Activated CD8-positive, alpha-beta memory T cell treated with anti-CD3 and anti-CD28 coated beads, Interleukin-2, amount 50 U/mL, for 1 hour (primary cell): ENCODE measurements at regions not wholly inside any gene's neighbourhood (a gene's known extent, or its start where the extent isn't known, plus 50 kb on each side); places are given as distances from the start of the nearest gene placed in this dataset.

Source experiments
- DNase-seq: peaks from one replicate; pipeline ENCODE4 v3.0.0-alpha.2; 2020; ENCODE audit errors: extremely low read depth

DNA sequence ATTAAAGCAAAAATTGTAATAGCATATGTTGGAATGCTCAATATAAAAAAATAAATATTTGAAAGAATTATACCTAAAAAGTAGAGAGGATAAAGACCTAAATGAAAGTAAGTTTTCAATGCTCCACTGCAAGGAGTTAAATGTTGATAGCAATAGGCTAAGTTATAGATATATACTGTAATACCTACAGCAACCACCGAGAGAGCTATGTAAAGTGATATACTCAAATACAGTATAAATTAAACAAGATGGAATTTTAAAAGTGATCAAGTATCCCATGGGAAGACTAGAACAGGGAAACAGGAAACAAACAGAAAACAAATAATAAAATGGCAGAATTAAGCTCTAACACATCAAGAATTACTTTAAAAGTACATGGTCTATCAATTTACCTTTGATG, 73.9 kb downstream of the CASP3 start:
- DNase-seq = no peak

DNA sequence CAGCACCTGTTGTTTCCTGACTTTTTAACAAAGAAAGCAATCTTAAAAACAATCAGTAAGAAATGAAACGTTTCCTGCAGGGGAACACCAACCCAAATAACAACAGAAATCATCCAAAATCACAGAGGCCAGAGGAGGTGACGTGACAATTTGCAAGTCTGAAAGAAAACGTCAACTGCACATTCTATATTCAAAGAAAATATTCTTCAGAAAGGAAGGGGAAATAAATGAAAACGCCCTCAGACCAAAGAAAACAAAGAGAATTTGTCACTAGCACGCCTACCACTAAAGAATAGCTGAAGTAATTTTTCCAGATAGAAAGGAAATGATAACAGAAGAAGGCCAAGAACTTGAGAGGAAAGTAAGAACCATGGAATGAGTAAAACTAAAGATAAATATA, 74.4 kb downstream of the CASP3 start:
- DNase-seq = no peak

DNA sequence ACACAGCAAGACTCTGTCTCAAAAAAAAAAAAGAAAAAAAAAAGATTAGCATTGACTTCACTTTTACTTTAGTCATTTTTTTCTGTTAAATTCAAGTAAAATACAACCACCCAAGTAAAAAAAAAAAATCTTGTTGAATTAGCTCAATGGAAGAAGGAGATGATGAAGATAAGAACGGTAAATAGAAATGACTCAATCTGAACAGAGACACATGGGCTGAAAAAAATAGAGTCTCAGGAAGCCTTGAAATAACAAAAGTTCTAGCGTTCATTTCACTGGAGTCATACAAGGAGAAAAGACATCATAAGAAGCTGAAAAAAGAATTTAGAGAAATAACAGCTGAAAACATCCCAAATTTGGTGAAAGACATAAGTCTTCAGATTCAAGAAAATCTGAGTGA, 75.5 kb downstream of the CASP3 start:
- DNase-seq = no peak

GRCh38 chr4:184568770-184569169, 80.5 kb downstream of the CASP3 start:
- DNase-seq = no peak

DNA sequence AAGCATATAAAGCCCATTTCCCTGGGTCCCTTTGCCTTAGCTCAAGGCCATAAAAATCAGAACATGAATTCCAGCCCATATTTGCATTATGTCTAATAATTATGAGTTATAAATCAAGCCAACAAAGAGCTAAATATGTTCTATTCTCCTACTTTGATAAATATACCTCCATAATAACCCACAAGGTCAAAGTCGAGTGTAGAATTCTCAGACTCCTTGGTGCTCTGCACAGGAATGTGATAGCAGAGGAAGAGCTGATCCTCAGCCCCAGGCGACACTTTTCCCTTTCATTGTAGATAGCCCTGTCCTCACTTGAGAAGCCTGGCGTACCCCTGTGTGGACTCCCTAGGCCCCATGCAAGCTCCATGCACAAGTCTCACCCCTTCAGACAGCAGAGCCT, 85.6 kb downstream of the CASP3 start:
- DNase-seq = no peak

GRCh38 chr4:184558996-184559395, 84.6 kb upstream of the IRF2 start:
- DNase-seq = no peak

DNA sequence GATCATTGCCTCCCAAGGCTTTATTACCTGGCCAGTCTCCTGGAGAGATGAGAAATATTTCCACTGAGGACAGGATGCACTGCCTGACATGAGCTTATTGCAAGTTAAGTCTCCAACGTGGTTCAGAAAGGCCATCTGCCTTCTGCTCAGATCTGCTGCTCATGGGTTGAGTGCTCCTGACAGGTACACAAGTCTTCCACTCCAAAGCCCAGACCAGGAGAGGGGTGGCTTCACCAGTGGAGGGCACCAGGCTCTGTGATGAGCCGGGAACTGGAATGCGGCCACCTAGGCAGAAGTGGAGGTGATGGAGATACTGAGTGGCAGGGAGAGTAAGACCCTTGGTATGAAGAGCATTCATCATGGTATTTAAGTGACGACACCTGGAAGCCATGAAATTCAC, 79.5 kb upstream of the IRF2 start:
- no peak for DNase-seq

GRCh38 chr4:184550476-184550875, 76.1 kb upstream of the IRF2 start:
- DNase-seq = no peak

GRCh38 chr4:184548648-184549341, 74.4 kb upstream of the IRF2 start:
- no peak for DNase-seq

GRCh38 chr4:184548316-184548647, 73.9 kb upstream of the IRF2 start:
- DNase-seq = no peak

GRCh38 chr4:184544788-184545409, 70.5 kb upstream of the IRF2 start:
- no peak for DNase-seq

DNA sequence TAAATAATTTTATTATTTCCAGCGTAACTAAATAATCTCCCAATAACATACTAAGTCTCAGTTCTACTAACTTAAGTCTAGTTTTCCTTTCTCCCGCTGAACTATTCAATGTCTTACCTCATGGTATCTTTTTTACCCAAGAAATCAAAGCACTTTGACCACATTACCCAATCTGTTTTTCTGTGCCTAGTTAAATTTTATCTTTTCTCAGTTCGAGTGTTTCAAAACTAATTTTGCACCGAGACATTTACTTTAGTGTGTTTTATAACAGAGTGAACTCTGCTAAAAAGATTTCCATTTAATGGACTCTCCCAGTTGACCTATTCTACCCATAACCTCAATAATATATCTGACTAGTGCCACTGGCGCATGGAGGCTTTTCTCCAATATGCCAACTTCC, 67.6 kb upstream of the IRF2 start:
- DNase-seq = no peak

- no peak for DNase-seq
Measured at GRCh38 chr4:184540307-184540706, 66.0 kb upstream of the IRF2 start.

- no peak for DNase-seq
Measured at GRCh38 chr4:184538023-184538599, 63.8 kb upstream of the IRF2 start.

DNA sequence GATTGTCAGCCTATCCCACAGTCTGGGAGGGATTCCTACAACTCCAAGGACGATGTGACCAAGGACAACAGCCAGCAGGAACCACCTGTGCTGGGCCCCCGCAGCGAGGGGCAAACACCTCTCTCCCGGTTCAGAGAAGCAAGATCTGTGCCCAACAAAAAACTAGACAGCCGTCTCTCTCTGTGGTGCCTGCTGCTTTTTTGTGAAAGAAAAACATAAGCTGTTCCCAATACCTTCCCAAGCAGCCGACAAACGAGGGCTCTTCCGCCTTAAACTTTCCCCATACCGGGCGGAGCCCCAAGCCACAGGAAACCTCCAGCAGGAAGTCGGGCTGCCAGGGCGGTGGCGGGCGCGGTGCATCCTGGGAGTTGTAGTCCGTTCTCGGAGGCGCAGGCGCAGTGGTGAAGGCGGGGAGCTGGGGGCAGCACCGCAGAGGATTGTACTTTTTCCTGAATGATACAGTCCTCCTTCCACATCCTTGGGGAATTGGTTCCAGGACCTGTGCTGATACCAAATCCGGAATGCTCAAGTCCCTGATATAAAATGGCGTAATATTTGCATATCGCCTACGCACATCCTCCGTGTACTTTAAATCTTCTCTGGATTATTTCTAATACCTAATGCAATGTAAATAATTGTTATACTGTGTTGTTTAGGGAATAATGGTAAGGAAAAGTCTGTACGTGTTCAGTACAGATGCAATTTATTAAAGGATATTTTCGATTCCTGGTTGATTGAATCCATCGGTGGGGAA, 63.1 kb upstream of the IRF2 start:
- DNase-seq = peak; percentile 71

DNA sequence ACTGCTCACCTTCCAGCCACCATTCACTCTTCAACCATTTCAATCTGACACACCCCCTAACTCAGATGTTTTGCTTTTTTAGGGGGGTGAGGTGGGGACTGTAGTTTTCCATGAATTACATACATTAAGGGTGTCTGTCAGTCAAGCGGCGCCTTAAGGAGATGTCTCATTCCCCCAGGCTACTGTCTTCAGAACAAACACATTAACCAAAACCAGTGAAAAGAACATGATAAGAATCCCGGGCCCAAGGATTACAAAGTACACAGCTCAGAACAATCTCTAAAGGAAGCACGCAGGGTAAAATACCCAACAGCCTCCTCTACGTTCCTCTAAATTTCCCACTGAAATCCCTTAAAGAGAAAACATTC, 62.5 kb upstream of the IRF2 start:
- no peak for DNase-seq

DNA sequence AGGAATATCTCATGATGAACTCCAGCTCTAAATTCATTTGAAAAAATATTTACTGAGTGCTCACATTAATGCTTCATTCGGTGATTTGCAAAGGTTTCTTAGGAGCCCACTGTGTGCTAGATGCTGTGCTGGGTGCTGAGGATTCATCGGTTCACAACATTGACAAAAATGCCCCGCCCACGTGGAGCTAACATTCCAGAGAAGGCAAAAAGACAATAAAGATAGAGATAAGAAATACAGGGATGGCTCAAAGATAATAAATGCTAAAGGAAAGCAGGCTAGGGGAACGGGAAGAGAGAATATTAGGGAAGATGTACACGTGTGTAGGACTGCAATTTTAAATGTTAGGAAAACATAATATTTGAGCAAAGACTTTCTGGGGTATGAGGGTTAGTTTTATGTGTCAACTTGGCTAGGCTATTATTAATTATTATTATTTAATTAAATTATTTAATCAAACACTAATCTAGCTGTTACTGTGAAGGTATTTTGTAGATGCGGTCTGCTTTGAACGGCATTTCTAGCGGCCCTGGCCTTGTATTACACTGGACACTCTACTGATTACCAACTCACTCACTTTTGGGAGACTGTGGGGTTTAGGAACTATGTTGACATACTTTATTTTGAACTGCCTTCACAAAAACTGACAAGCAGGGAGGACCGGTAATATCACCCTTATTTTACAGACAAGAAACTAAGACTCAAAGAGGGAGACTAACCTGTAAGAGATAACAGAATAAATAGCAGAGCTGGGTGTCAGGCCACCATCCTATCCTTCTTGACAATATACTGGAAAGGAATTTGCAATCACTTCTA, 61.9 kb upstream of the IRF2 start:
- DNase-seq = no peak

DNA sequence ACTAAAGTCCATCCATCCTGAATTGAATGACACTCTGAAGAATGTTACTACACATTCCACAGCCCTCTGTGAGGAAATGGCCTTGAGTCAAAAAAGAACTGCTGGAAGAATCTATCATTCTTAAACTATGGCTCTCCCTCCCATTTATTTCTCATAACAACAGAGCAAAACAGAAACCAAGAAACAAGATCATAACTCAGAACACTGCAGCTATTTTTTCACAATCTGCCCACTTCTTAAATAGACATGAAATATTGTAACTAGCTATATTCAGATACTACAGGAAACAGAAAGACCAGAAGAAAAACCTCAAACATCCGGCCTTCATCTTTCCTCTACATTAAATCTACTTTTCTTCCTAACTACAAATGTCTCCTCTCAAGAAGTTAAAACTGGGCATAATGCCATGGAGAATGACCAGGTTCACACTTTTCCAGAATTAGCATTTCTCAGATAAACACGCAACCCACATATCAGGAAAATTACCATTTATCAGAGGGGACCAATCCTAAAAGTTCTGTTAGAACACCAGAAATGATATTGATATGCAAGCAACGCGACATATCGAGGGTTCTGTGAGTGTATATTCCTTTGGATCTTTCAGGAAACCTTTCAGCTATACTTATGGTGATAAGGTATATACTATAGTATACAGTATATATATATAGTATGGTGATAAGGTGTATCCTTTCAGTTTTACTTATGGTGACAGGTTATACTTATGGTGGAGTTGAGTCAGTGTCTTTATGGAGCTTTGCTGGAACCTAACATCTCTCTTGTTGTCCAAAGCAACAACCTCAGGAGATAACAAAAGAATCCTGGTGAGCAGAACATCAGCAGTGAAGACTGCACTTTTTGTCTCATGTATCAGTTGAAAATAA, 60.4 kb upstream of the IRF2 start:
- DNase-seq = no peak

DNA sequence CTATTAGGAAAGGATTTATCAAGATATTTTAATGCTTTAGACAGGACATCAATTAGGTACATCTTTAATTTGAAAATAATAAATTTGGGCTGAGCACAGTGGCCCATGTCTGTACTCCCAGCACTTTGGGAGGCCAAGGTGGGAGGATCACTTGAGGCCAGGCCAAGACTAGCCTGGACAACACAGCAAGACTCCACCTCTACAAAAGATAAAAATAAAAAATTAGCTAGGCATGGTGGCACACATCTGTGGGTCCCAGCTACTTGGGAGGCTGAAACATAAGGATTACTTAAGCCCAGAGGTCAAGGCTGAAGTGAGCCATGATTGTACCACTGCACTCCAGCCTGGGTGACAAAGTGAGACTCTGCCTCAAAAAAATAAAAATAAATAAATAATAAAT, 59.6 kb upstream of the IRF2 start:
- no peak for DNase-seq

- DNase-seq = no peak
Measured at GRCh38 chr4:184531008-184531407, 56.7 kb upstream of the IRF2 start.

- DNase-seq = no peak
Measured at GRCh38 chr4:184529283-184529682, 54.9 kb upstream of the IRF2 start.
